Embryonic facial prominence (tissue), 1 donor: ENCODE measurements at regions not wholly inside any gene's neighbourhood (a gene's known extent, or its start where the extent isn't known, plus 50 kb on each side); places are given as distances from the start of the nearest gene placed in this dataset.
"Not testable (repeated sequence)": the region's sequence is repeated elsewhere in the genome, so short reads cannot be mapped to it uniquely, and the experiment has no call there.

ENCODE experiments used
- DNase-seq: peaks from one replicate; pipeline ENCODE4 v3.0.0-alpha.2; 2016; ENCODE audit errors: extremely low spot score

DNA sequence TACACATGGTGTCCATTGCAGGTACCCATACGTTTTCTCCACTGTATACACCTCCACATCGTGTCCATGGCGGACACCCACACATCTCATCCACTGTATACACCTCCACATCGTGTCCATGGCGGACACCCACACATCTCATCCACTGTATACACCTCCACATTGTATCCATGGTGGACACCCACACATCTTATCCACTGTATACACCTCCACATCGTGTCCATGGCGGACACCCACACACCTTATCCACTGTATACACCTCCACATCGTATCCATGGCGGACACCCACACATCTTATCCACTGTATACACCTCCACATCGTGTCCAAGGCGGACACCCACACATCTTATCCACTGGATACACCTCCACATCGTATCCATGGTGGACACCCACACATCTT is 50.4 kb upstream of the TTC34 start:
- not testable (repeated sequence) for DNase-seq

DNA sequence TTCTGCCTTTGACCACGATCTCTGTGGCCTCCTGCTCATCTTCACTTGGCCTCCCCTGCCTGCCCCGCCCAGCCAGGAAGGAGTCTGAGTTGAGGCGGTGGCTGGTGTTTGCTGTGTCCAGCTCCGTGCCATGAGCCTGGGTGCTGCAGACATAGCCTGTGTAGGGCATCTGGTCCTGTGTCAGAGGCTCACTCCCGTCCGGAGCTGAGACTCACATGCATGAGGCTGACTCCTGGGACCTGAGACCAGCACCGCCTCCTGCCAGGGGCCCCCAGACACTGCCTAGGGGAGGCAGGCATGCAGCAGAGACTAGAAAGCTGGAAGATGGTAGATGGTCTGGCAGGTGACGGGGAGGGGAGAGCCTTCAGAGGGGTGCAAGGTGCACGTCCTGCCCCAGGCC is 52.2 kb upstream of the TTC34 start:
- DNase-seq: no peak

DNA sequence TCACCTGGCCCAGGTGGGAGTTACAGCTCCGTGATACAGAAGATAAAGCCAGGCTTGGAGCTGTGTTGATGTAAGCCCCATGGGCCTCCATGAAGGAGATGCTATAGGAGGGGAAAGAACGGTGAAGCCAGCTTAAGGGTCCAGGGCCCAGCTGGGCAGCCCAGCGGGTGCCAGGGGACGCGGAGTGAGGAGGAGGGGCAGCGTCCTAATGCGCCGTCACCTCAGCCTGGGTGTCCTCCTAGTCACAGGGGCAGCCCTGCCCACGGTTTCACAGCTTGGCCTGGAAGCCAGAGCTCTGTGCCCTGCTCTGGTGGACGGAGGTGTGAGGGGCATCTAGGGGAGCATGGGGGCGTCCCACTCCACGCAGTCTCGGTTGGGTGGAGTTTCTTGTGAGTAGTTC is 52.7 kb upstream of the TTC34 start:
- DNase-seq: no peak

DNA sequence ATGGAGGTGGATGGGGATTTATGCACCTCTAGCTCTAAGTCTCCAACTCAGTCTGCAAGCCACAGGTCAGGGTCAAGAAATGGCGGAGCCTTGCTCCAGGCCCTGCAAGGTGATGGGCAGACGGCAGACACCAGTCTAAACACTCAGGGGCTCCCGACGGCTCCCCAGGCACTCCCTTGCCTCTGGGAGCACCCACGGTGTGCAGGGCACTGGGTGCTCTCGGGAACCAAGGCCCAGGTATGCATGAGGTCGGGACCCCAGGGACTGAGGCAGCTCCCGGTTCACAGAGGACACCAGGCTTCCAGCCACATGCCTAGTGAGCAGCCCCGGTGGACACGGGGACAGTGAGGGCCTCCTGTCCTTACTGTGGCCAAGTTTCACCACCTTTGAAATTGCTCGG is 53.1 kb upstream of the TTC34 start:
- DNase-seq: no peak

DNA sequence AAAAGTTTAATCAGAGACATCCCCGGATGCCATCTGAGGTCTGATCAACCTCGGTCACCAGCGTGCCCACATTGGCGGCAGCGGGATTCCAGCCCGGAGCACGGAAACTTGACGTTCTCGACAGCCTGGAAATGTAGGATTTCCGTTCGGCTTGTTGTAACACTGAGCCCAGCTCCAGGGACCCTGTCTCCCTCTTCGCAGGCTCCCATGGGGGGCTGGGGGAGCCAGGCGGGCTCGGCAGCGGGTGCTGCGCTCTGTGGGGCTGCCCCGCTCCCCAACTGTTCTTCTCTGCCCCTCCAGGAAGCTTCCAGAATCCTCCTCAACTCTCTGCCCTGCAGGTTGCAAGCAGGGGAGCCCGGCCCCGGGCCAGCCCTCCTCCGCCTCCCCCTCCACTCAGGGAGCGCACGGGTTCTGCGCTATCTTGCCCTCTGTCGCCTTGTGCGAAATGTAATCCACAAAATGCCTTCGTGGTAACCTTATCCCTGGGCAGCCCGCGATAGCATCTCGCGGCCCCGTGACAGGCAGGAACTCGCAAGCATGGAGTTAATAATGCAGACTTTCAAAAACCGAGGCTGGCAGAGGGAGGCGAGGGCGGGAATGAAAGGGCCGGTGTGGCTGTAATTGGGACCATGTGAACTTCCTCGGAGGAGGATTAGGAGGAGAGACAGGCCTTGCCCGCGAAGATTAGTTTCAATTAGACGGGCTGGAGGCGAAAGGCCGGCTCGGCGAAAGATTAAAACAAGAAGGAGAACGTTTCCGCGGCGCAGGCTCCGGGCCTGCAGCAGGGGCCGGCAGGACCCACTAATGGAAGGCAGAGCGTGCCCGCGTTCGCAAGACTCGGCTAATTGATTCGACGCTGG is 53.9 kb upstream of the TTC34 start:
- DNase-seq: no peak

DNA sequence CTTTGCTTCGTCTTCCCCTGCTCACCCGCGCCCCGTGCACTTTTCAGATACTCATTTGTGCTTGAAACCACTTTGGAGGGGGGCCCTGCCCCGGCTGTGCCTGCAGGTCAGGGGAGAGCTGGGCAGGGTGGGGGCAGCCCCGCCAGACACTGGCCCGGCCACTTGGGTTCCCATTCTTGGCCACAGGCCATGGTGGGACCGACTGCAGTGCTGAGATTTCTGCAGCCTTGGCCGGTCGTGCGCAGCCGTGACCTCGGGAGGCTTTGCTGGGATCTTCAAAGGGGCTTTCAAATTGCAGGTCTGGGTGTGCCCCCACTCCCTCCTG is 54.5 kb upstream of the TTC34 start:
- DNase-seq: no peak

DNA sequence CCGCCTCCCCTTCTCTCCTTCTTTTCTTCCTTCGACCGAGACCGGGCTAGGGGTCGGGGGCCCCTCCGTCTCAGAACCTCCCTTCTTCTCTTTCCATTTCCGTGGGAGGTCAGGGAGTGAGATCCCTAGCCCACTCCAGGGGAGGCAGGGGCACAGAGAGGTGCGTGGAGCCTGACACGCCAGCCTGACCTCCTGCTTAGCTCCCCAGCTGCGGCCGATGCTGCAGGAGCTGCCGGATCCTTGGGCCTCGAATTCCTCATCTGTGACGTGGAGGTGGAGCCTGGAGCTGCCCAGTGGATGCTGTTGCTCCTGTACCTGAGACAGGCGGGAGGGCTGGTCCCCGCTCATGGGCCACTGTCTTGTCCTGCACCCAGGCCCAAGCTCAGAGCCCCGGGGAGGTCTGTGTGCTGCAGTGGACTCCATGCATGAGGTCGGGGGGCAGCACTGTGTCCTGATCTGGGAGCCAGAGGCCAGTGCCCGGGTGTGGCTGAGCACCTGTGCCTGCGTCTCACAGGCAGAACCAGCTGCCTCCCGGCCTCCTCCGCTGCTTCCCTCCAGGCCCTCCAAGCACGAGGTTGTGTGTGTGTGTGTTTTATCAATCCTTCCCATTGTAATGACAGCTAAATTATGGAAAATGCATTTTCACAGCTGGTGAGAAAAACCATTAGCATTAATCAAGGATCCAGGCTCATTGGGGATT is 55.3 kb upstream of the TTC34 start:
- DNase-seq: no peak

DNA sequence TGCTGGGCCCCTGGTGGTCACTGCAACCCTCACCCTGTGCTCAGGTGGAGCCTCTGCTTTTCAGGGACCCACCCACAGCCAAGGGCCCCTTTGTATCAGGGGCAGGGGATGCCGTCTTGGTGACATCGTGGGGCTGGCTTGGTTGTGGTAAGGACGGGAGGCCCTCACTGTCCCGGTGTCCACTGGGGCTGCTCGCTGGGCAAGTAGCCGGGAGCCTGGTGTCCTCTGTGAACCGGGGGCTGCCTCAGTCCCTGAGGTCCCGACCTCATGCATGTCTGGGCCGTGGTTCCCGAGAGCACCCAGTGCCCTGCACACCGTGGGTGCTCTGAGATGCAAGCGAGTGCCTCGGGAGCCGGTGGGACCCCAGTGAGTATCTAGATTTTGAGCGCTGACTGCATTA is 56.0 kb upstream of the TTC34 start:
- no peak for DNase-seq

DNA sequence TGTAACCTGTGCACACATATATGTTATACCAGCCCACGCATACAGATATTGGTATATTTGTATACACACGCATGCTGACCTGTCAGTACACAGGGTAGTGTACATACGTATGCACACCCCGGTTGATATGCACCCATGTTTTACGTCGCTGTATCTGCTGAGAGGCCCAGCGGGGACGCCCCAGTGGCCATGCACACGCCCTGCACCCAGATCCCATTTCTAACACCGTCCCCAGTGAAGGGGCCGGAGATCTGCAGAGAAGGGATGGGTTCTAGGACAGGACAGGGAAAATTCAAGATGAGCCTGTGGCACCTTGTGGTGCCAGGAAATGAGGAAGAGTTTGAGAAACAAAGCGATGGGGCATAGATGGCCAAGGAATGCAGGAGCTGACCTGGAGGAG is 57.2 kb upstream of the TTC34 start:
- no peak for DNase-seq

DNA sequence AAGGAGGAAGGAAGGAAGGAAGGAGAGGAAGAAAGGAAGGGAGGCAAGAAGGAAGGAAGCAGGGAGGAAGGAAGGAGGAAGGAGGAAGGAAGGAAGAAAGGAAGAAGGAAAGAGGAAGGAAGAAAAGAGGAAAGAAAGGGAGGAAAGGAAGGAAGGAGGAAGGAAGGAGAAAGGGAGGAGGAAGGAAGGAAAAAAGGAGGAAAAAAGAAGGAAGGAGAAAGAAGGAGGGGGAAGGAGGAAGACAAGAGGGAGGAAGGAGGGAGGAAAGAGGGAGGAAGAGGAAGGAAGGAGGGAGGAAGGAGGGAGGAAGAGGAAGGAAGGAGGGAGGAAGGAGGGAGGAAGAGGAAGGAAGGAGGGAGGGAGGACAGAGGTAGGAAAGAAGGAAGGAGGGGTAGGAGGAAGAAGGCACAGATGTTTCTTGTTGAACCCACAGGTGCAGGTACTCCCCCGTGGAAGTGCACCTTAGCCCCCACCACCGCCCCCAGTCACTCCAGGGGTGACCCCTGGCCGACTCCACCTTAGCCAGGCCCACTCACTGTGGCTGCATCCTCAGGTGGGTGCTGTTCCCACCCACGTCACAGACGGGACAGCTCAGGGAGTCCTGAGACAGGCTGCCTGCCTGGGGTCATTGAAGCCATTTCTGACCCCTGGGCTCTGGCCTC is 57.9 kb upstream of the TTC34 start:
- DNase-seq: no peak

DNA sequence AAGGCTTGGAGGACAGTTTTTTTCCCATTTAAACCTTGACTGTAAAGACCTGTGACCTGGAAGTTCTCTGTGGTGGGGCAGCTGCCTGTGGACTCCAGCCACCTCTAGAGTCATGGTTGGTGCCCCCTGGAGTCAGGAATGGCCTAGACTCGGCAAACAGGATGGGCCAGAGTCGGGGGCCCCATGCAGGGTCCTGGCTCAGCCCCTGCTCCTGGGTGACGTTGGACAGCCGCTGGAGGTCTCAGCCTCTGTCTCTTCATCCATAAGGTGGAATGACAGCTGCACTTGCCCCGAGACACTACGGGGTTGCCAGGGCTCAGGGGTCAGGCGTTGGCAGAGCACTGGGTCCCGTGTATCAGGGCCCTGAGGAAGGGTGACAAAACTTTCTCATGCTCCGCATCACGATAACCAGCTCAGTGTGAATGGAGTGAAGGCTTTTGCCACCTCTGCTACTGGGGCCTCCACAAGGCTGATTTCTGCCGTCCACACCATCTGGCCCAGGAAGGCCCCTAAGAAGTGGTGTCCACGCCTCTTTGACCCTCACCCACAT is 58.5 kb upstream of the TTC34 start:
- no peak for DNase-seq

DNA sequence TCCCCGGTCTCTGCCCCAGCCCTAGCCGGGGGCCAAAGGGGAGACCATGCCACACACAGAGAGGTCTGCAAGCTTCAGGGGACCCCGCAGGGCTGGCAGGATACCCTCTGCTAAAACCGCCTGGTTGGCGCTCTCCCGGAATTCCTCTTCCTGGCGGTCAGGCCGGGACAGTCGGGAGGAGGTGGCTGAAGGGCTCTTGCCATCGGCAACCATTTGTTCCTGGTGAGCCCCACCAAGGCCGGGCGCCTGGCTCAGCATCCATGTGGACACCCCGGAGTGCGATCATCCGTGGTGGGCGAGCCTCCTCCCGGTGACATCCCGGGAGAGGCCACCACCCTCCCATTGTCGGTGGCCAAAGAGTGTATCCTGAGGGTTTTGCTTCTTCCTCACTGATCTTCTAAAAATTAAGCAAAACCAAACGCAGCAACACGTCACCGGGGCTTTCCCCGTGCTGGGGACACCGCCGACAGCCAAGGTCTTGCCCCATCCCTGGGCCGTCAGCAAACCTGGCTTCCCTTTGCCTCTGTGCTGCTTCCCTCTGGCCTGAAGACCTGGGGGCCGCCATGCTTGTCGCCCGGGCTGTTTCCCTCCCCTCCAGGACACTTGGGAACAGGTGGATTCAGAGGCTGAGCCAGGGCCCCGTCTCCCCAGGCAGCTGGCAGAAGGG is 59.1 kb upstream of the TTC34 start:
- DNase-seq: no peak

DNA sequence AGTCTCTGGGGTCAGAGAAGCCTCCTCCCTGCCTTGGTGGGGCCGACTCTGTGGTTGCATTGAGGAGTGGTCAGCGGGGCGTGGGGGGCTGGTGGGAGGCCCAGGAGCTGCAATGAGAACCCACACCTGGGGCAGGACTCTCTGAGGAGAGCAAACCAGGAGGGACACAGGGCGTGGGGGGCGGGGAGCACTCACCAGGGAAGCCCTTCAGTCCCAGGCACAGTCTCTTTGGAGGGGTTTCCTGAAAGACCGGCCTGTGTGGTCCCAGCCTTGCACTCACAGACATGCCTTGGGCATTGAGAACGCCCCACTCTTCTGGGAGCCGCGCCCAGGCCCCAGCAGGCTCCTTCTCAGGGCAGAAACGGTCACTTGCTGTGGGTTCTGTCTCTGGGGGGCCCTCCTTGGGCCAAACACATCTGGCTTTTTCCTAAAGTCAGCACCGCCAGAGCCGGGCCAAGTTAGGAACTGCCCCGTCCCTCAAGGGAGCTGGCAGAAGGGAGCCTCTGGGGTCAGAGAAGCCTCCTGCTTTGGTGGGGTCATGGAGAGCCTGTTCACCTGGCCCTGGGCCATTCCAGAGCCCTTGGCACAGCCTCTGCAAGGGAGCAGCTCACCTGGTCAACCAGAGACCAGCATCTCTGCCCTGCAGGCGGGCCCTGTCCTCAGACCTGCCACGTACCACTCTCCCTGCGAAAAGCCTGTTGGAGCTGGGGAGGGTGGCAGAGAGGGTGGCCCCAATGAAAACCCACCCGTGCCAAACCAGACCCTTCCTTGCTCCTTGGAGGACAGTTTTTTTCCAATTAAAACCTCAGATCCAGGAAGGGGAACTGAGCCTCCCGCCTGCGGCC is 59.9 kb upstream of the TTC34 start:
- DNase-seq: no peak

DNA sequence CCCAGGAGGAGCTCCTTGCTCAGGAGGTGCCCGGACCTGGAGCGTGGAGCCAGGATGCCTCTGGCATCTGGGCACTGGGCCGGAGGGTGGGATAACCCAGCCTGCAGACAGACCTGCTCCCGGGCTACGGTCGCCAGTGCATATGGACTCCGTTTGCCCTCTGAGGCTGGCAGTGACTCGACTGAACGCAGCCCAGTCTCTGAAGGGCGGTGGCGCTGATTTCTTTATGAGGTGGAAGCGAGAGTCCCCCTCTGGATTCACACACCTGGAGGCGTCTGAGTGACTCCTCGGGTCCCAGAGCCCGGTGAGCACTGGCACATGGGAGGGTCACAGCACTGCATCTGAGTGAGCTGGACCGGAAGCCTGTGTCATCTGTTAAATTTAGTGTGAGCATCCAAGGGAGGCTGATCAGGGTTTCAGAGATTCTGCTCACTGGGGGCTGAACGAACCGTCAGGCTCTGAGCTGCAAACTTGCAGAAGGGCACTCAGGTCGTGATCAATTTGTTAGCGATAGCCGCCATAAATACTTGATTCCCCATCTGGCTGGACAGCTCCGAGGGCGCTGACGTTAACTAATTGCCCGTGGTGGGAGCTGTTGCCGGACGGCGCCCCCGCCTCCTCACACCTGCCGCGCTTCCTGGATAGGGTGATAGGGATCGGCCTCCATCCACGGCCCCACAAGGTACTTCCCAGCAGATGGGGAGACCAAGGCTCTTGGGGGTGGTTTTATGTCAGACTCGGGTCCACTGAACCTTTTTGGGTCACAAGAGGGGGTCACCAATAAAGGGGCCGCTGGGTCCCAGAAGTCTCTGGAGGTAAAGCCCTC is 60.7 kb upstream of the TTC34 start:
- no peak for DNase-seq

DNA sequence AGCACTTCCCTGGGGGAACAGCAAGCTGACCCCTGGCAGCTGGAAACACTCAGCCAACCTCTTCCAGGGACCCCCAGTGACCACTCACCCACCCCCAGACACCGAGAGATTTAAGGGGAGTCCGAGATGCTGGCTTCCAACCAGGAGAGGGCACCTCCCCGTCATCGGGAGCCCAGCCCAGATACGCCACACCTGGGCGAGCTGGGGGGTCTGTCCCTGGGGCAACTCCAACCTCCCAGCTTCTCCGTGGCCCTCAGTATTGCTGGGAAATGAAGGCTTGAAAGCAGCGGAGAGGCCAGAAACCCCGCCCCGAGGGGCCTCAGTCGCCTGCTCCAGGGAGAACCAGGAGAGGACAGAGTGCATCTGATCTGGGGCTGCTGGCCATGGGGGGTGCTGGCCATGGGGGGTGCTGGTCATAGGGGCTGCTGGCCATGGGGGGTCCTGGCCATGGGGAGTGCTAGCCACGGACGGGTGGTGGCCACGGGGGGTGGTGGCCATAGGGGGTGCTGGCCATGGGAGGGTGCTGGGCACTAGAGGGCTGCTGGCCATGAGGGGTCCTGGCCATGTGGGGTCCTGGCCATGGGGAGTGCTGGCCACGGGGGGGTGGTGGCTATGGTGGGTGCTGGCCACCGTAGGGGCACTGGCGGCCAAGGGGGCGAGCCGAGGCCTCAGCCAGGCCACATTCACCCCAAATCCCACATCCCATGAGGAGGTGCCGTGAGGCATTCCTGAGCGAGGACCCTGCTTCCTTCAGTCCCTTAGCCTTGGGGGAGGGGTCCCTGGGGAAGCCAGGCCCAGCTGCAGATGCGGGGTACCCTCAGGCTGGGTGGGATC is 61.5 kb upstream of the TTC34 start:
- no peak for DNase-seq

DNA sequence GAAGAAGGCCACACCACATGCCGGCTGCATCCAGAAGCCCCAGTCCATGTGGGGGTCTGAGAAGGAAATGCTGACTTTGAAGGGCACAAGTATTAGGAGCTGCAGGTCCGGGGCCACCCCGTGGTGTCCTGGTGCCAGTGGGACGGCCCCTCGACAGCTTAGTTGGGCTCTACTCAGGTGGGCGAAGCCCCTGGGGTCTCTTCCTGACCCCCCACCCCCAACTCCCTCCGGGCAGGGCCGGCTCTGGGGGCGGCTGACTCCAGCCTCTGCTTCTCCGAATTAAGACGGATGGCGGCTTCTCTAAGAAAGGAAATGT is 62.1 kb upstream of the TTC34 start:
- no peak for DNase-seq

DNA sequence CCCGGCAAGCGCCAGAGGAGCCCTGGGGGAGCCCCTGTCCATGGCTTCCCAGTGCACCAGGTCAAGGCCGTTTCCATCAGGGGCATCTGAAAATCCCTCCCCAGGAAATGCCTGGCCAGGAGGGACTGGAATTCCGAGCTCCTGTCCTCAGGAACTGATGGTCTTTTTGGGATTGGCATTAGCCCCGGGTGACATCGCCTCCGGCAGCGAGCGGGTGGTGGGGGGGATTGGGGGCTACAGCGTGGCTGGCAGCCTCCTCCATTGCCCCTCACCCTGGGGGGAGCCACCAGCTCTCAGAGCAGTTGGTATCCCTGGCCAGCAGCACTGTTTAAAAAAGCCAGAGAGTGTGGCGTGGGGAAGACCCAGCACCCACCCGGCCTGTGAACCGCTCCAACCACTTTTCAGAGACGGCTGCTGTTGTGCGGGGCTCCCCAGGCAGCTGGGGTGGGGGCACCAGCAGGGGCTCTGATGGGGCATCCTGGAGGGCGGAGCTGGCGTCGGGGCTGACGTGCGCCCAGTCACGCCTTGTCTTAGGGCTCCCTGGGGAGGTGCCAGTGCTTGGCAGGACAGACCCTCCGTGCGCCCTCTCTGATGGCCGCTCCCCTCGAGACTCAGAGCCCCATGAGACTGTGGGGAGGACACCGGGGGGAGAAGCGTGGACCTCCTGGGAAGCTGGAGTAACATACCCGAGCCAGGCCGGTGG is 62.9 kb upstream of the TTC34 start:
- no peak for DNase-seq

DNA sequence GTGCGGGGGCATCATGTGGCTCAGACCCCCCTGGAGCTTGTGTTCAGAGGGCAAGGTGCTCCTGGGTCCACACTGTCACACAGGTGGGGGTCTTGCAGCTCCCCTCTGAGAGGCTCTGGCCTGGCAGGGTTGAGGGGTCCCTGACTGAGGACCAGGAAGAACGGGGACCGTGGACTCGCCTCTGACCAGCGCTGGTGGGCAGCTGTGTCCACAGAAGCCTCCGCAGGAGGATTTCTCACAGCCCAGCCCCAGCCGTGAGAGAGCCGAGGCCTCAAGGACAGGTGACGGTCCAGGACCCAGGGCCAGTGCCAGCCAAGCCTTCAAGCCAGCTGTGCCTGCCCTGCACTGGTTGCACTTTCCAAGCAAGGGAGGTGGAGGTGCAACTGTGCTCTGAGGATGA is 63.5 kb upstream of the TTC34 start:
- no peak for DNase-seq
